Stomach (tissue), 4 donors: ENCODE measurements at regions not wholly inside any gene's neighbourhood (a gene's known extent, or its start where the extent isn't known, plus 50 kb on each side); places are given as distances from the start of the nearest gene placed in this dataset.

Source experiments
- CTCF ChIP-seq, 7 experiments: fragments of 450-650 bp in 4 of 7; fragments of 200-600 bp in 3 of 7; sonication (generic) in 3 of 7; IDR thresholded peaks; one replicate each; pipeline ENCODE4 v1.5.1; 2016 to 2019; ENCODE audit warnings: antibody characterized with exemption in 7 of 7, control low read depth in 2 of 7, mild to moderate bottlenecking in 1 of 7
- EP300 ChIP-seq: sonication (generic); formaldehyde crosslinking; IDR thresholded peaks from one replicate; pipeline ENCODE4 v1.6.1; 2017; ENCODE audit warnings: antibody characterized with exemption
- POLR2A ChIP-seq, 4 donors: fragments of 450-650 bp; IDR thresholded peaks; one replicate each; pipeline ENCODE4 v1.6.1; 2016; ENCODE audit warnings: antibody characterized with exemption in 4 of 4, control low read depth in 2 of 4, mild to moderate bottlenecking in 1 of 4, moderate library complexity in 1 of 4
- POLR2AphosphoS5 ChIP-seq, 3 donors: sonication (generic); formaldehyde crosslinking; IDR thresholded peaks; one replicate each; pipeline ENCODE4 v1.6.1; 2016; ENCODE audit warnings: antibody characterized with exemption in 3 of 3

GRCh38 chr5:62909326-62909725 lies 330.7 kb downstream of the LRRC70 start:
- TF ChIP-seq CTCF (IDR thresholded peaks at IDR 0.05) (no peak), POLR2A (IDR thresholded peaks at IDR 0.05) (no peak), POLR2AphosphoS5 (IDR thresholded peaks at IDR 0.05) (no peak), EP300 (no peak)
